DOHH2 (cell line): ENCODE measurements at regions not wholly inside any gene's neighbourhood (a gene's known extent, or its start where the extent isn't known, plus 50 kb on each side); places are given as distances from the start of the nearest gene placed in this dataset.

ENCODE experiments used
- EZH2phosphoT487 ChIP-seq: fragments of 200-600 bp; sonication (generic); IDR thresholded peaks from 2 replicates; pipeline ENCODE4 v1.6.1; 2017; ENCODE audit warnings: borderline replicate concordance, mild to moderate bottlenecking, antibody characterized with exemption, low read length, moderate library complexity, mixed read lengths
- TF ChIP-seq, protein P1 (sequence below): fragments of 200-600 bp; sonication (generic); IDR thresholded peaks from one replicate; pipeline ENCODE4 v1.5.1; 2014; ENCODE audit warnings: antibody characterized with exemption, mild to moderate bottlenecking, low read depth, low read length; ENCODE audit not compliant: poor library complexity, severe bottlenecking

DNA sequence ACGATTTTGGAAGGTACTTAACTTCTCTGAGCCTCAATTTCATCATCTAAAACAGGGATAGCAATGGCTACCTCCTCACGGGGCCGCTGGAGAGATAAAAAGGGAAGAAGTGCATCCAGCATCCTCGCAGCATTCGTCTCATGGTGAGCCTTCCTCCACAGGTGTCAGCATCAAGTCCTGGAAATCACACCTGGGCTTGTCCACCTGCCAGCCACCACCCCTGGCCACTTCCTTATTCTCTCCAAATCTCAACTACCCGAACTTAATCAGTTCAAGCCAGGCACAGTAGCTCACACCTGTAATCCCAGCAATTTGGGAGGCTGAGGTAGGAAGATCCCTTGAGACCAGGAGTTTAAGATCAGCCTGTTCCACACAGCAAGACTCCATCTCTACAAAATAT is 234.5 kb downstream of the LY86 start:
- TF ChIP-seq, protein P1, sequence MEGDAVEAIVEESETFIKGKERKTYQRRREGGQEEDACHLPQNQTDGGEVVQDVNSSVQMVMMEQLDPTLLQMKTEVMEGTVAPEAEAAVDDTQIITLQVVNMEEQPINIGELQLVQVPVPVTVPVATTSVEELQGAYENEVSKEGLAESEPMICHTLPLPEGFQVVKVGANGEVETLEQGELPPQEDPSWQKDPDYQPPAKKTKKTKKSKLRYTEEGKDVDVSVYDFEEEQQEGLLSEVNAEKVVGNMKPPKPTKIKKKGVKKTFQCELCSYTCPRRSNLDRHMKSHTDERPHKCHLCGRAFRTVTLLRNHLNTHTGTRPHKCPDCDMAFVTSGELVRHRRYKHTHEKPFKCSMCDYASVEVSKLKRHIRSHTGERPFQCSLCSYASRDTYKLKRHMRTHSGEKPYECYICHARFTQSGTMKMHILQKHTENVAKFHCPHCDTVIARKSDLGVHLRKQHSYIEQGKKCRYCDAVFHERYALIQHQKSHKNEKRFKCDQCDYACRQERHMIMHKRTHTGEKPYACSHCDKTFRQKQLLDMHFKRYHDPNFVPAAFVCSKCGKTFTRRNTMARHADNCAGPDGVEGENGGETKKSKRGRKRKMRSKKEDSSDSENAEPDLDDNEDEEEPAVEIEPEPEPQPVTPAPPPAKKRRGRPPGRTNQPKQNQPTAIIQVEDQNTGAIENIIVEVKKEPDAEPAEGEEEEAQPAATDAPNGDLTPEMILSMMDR: no peak
- TF ChIP-seq EZH2phosphoT487: no peak
